ENCODE measurements at regions not wholly inside any gene's neighbourhood (a gene's known extent, or its start where the extent isn't known, plus 50 kb on each side); places are given as distances from the start of the nearest gene placed in this dataset.
A peak's percentile ranks its signal among the peaks of the same experiment; 100 is the strongest.

GRCh38 chr15:96230526-96231181, 99.8 kb upstream of the NR2F2 start:
- ATAC-seq (ENCODE audit: low read depth) (peak; percentile 89), DNase-seq (ENCODE audit: low spot score) (no peak)
- Histone ChIP-seq H3K9me3 (ENCODE audit: severe bottlenecking) (no peaks in the 10 kb centered on the region), H3K27me3 (ENCODE audit: insufficient read depth, poor library complexity, severe bottlenecking) (no peaks in the 10 kb centered on the region), H3K4me3 (ENCODE audit: severe bottlenecking) (no peak overlapping the region), H3K36me3 (ENCODE audit: low read depth) (no peaks in the 10 kb centered on the region), H3K27ac (ENCODE audit: poor library complexity, severe bottlenecking) (peak overlapping the region; percentile 76), H3K4me1 (ENCODE audit: insufficient read depth, poor library complexity, severe bottlenecking) (peaks cover 26% of the 10 kb centered on the region)
- TF ChIP-seq, protein P1, sequence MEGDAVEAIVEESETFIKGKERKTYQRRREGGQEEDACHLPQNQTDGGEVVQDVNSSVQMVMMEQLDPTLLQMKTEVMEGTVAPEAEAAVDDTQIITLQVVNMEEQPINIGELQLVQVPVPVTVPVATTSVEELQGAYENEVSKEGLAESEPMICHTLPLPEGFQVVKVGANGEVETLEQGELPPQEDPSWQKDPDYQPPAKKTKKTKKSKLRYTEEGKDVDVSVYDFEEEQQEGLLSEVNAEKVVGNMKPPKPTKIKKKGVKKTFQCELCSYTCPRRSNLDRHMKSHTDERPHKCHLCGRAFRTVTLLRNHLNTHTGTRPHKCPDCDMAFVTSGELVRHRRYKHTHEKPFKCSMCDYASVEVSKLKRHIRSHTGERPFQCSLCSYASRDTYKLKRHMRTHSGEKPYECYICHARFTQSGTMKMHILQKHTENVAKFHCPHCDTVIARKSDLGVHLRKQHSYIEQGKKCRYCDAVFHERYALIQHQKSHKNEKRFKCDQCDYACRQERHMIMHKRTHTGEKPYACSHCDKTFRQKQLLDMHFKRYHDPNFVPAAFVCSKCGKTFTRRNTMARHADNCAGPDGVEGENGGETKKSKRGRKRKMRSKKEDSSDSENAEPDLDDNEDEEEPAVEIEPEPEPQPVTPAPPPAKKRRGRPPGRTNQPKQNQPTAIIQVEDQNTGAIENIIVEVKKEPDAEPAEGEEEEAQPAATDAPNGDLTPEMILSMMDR (IDR thresholded peaks at IDR 0.05; ENCODE audit: poor library complexity, severe bottlenecking) = peak; percentile 8

GRCh38 chr15:96232335-96232734, 98.2 kb upstream of the NR2F2 start:
- H3K4me1 ChIP-seq (ENCODE audit: insufficient read depth, poor library complexity, severe bottlenecking) = peaks cover 19% of the 10 kb centered on the region
- no peaks in the 10 kb centered on the region for H3K9me3 ChIP-seq (ENCODE audit: severe bottlenecking)
- no peak for DNase-seq (ENCODE audit: low spot score)
- TF ChIP-seq, protein P1 (IDR thresholded peaks at IDR 0.05; ENCODE audit: poor library complexity, severe bottlenecking) = no peak
- H3K4me3 ChIP-seq (ENCODE audit: severe bottlenecking) = no peak overlapping the region
- H3K27me3 ChIP-seq (ENCODE audit: insufficient read depth, poor library complexity, severe bottlenecking) = no peaks in the 10 kb centered on the region
- no peak overlapping the region for H3K27ac ChIP-seq (ENCODE audit: poor library complexity, severe bottlenecking)
- no peak for ATAC-seq (ENCODE audit: low read depth)
- H3K36me3 ChIP-seq (ENCODE audit: low read depth) = no peaks in the 10 kb centered on the region

DNA sequence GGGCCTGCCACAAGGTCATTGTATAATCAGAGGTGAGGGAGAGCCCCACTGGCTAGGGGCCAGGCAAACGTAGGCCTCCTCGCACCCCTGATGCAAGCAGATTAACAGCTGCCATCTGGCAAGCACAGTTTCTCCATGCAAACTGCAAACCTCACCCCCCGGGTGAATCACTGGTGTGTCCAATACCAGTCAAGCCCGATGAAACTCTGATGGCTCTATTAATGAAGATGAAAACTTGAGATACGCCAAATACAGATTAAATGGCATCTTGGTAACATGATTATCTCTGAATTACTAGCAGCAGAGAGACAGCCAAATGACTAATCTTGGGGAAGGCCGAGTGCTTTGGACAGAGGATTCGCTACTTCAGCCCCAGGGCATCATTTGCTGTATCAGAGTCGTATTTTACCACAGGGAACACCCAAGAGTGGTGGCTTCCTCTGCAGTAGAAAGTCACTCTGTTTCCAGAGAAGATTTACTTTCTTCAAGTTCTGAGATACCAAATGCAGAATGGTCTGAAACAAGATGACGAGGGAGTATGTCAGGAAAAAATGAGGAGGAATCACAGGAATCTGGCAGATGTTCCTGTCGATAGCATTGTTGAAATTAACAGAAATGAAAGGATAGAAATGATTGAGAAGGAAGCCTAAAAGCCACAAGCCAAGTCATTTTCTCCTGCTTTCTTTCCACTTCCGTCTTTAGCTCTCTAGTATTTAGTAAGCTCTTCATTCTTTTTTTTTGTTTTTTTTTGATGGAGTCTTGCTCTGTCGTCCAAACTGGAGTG, 96.2 kb upstream of the NR2F2 start:
- H3K9me3 ChIP-seq (ENCODE audit: severe bottlenecking) = no peaks in the 10 kb centered on the region
- H3K36me3 ChIP-seq (ENCODE audit: low read depth) = no peaks in the 10 kb centered on the region
- no peak for DNase-seq (ENCODE audit: low spot score)
- TF ChIP-seq, protein P1 (IDR thresholded peaks at IDR 0.05; ENCODE audit: poor library complexity, severe bottlenecking) = no peak
- peak overlapping the region; percentile 32 for H3K27ac ChIP-seq (ENCODE audit: poor library complexity, severe bottlenecking)
- peak; percentile 12; the same call in 2 of the 3 replicates for ATAC-seq (ENCODE audit: low read depth)
- peaks cover 19% of the 10 kb centered on the region for H3K4me1 ChIP-seq (ENCODE audit: insufficient read depth, poor library complexity, severe bottlenecking)
- H3K4me3 ChIP-seq (ENCODE audit: severe bottlenecking) = no peak overlapping the region
- no peaks in the 10 kb centered on the region for H3K27me3 ChIP-seq (ENCODE audit: insufficient read depth, poor library complexity, severe bottlenecking)

GRCh38 chr15:96237002-96237401, 93.5 kb upstream of the NR2F2 start:
- no peaks in the 10 kb centered on the region for H3K9me3 ChIP-seq (ENCODE audit: severe bottlenecking)
- peaks cover 10% of the 10 kb centered on the region for H3K4me1 ChIP-seq (ENCODE audit: insufficient read depth, poor library complexity, severe bottlenecking)
- TF ChIP-seq, protein P1 (IDR thresholded peaks at IDR 0.05; ENCODE audit: poor library complexity, severe bottlenecking) = no peak
- H3K27me3 ChIP-seq (ENCODE audit: insufficient read depth, poor library complexity, severe bottlenecking) = no peaks in the 10 kb centered on the region
- ATAC-seq (ENCODE audit: low read depth) (no peak), DNase-seq (ENCODE audit: low spot score) (no peak)
- H3K27ac ChIP-seq (ENCODE audit: poor library complexity, severe bottlenecking) = no peak overlapping the region
- H3K4me3 ChIP-seq (ENCODE audit: severe bottlenecking) = no peak overlapping the region
- H3K36me3 ChIP-seq (ENCODE audit: low read depth) = no peaks in the 10 kb centered on the region

GRCh38 chr15:96242761-96243160, 87.7 kb upstream of the NR2F2 start:
- Histone ChIP-seq H3K36me3 (ENCODE audit: low read depth) (no peaks in the 10 kb centered on the region), H3K4me3 (ENCODE audit: severe bottlenecking) (no peak overlapping the region), H3K27me3 (ENCODE audit: insufficient read depth, poor library complexity, severe bottlenecking) (no peaks in the 10 kb centered on the region), H3K4me1 (ENCODE audit: insufficient read depth, poor library complexity, severe bottlenecking) (no peaks in the 10 kb centered on the region), H3K9me3 (ENCODE audit: severe bottlenecking) (no peaks in the 10 kb centered on the region), H3K27ac (ENCODE audit: poor library complexity, severe bottlenecking) (no peak overlapping the region)
- DNase-seq (ENCODE audit: low spot score) (no peak), ATAC-seq (ENCODE audit: low read depth) (no peak)
- TF ChIP-seq, protein P1 (IDR thresholded peaks at IDR 0.05; ENCODE audit: poor library complexity, severe bottlenecking) = no peak
